IPS DF 4.7 (cell line): ENCODE measurements at regions not wholly inside any gene's neighbourhood (a gene's known extent, or its start where the extent isn't known, plus 50 kb on each side); places are given as distances from the start of the nearest gene placed in this dataset.
"Not testable (repeated sequence)": the region's sequence is repeated elsewhere in the genome, so short reads cannot be mapped to it uniquely, and the experiment has no call there.

Experiments
- DNase-seq: peaks from one replicate; pipeline ENCODE4 v3.0.0-alpha.2; 2013; ENCODE audit warnings: low spot score; ENCODE audit errors: extremely low read depth

GRCh38 chr10:35942057-35942456 is 300.0 kb upstream of the FZD8 start:
- no peak for DNase-seq

- DNase-seq: no peak
Observed at GRCh38 chr10:35940141-35941041, 298.3 kb upstream of the FZD8 start.

- no peak for DNase-seq
Observed at GRCh38 chr10:35938160-35938559, 296.1 kb upstream of the FZD8 start.

GRCh38 chr10:35937546-35937945 is 295.4 kb upstream of the FZD8 start:
- DNase-seq: no peak

- DNase-seq: no peak
Observed at GRCh38 chr10:35934642-35934995, 292.5 kb upstream of the FZD8 start.

GRCh38 chr10:35933940-35934641 is 292.0 kb upstream of the FZD8 start:
- no peak for DNase-seq

- DNase-seq: no peak
Observed at GRCh38 chr10:35933491-35933890, 291.4 kb upstream of the FZD8 start.

GRCh38 chr10:35929962-35930361 is 287.9 kb upstream of the FZD8 start:
- not testable (repeated sequence) for DNase-seq

GRCh38 chr10:35928748-35929147 is 286.7 kb upstream of the FZD8 start:
- no peak for DNase-seq

- no peak for DNase-seq
Observed at GRCh38 chr10:35927990-35928488, 285.9 kb upstream of the FZD8 start.

GRCh38 chr10:35927341-35927740 is 285.2 kb upstream of the FZD8 start:
- no peak for DNase-seq

GRCh38 chr10:35926846-35927245 is 284.8 kb upstream of the FZD8 start:
- DNase-seq: no peak

- DNase-seq: peak; percentile 22
Observed at GRCh38 chr10:35925493-35925892, 283.4 kb upstream of the FZD8 start.

- no peak for DNase-seq
Observed at GRCh38 chr10:35924759-35925158, 282.7 kb upstream of the FZD8 start.

GRCh38 chr10:35922876-35923600 is 280.9 kb upstream of the FZD8 start:
- DNase-seq: no peak

GRCh38 chr10:35921866-35922350 is 279.8 kb upstream of the FZD8 start:
- DNase-seq: no peak

- no peak for DNase-seq
Observed at GRCh38 chr10:35916791-35917190, 274.7 kb upstream of the FZD8 start.

GRCh38 chr10:35913628-35914027 is 271.5 kb upstream of the FZD8 start:
- DNase-seq: no peak

- DNase-seq: no peak
Observed at GRCh38 chr10:35912615-35913569, 270.8 kb upstream of the FZD8 start.

GRCh38 chr10:35911954-35912353 is 269.9 kb upstream of the FZD8 start:
- DNase-seq: no peak

- DNase-seq: no peak
Observed at GRCh38 chr10:35911233-35911632, 269.1 kb upstream of the FZD8 start.
